Gastrocnemius medialis (tissue), 4 donors: ENCODE measurements at regions not wholly inside any gene's neighbourhood (a gene's known extent, or its start where the extent isn't known, plus 50 kb on each side); places are given as distances from the start of the nearest gene placed in this dataset.

Experiments
- ATAC-seq, 2 donors: fragments of 150-250 bp; one replicate each; pipeline ENCODE4 v1.9.1; 2016
- DNase-seq, 2 donors: peaks; one replicate each; pipeline ENCODE4 v3.0.0-alpha.2; 2019
- H3K27ac ChIP-seq, 4 donors: fragments of 200-600 bp; sonication (generic); 1 replicate in 1 of 4; 2 replicates in 3 of 4; pipeline ENCODE4 v1.5.1; 2016 to 2018; ENCODE audit warnings: mild to moderate bottlenecking in 2 of 4, moderate library complexity in 1 of 4
- H3K27me3 ChIP-seq, 3 donors: fragments of 200-600 bp; sonication (generic) in 2 of 3; 1 replicate in 1 of 3; 2 replicates in 2 of 3; pipeline versions ENCODE4 v1.5.1 to v1.6.0; 2016 to 2019; ENCODE audit warnings: mild to moderate bottlenecking in 1 of 3, moderate library complexity in 1 of 3
- H3K36me3 ChIP-seq, 2 donors: fragments of 200-600 bp; sonication (generic) in 1 of 2; one replicate each; pipeline ENCODE4 v1.5.1; 2017 to 2018
- H3K4me1 ChIP-seq, 2 donors: fragments of 200-600 bp; sonication (generic) in 1 of 2; one replicate each; pipeline ENCODE4 v1.5.1; 2016 to 2017; ENCODE audit warnings: mild to moderate bottlenecking in 2 of 2
- H3K4me3 ChIP-seq, 4 donors: fragments of 200-600 bp; sonication (generic) in 3 of 4; 1 replicate in 1 of 4; 2 replicates in 3 of 4; pipeline ENCODE4 v1.5.1; 2016 to 2019; ENCODE audit warnings: mild to moderate bottlenecking in 2 of 4
- H3K9me3 ChIP-seq, 3 donors: fragments of 200-600 bp; sonication (generic) in 2 of 3; 1 replicate in 1 of 3; 2 replicates in 2 of 3; pipeline ENCODE4 v1.5.1; 2016 to 2019
- POLR2A ChIP-seq, 2 donors: fragments of 450-650 bp; IDR thresholded peaks; one replicate each; pipeline ENCODE4 v1.6.1; 2017; ENCODE audit warnings: antibody characterized with exemption in 2 of 2, mild to moderate bottlenecking in 2 of 2, moderate library complexity in 2 of 2
- in situ Hi-C, 4 donors: fragments of 200-750 bp; cut with MboI; loops; one replicate each; pipeline versions ENCODE4 v1.15.0 to v1.8.0; 2017; ENCODE audit warnings: low sequenced_read_pairs in 4 of 4
- intact Hi-C: fragments of 100-400 bp; cut with DNase I; formaldehyde crosslinking; loops from one replicate; pipeline ENCODE4 v1.15.1; 2023; ENCODE audit warnings: low total_unique reads
- TF ChIP-seq, protein P1 (sequence below), 5 experiments: fragments of 450-650 bp in 3 of 5; fragments of 200-600 bp in 2 of 5; sonication (generic) in 2 of 5; IDR thresholded peaks in 4 of 5; conservative IDR thresholded peaks in 1 of 5; 1 replicate in 4 of 5; 2 replicates in 1 of 5; pipeline ENCODE4 v1.5.1; 2016 to 2019; ENCODE audit warnings: antibody characterized with exemption in 5 of 5, mild to moderate bottlenecking in 3 of 5, moderate library complexity in 3 of 5

DNA sequence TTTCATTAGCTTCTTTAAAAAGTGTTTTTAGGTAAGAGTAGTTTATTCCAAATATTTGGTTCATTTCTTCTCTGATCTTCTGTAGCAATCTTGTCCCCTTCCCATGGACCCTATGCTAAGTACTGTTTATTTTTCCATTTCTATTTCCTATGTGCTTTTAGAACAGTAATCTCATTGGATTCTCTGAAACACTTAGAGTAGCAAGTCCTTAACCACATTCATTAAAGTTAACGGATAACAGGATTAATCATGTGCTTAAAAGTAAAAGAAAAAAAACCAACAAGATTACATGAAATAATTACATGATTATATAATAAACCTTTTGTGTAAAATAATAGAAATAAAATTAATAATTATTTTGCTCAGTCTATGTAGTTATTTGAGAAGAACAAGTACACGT lies 929.7 kb downstream of the C4orf33 start:
- intact Hi-C loops = no loop called here
- DNase-seq (no peak), ATAC-seq (no peak)
- Histone ChIP-seq H3K27ac (no peak overlapping the region), H3K4me3 (no peak overlapping the region), H3K36me3 (no peaks in the 10 kb centered on the region), H3K27me3 (no peaks in the 10 kb centered on the region), H3K4me1 (no peaks in the 10 kb centered on the region), H3K9me3 (no peaks in the 10 kb centered on the region)
- TF ChIP-seq, protein P1, sequence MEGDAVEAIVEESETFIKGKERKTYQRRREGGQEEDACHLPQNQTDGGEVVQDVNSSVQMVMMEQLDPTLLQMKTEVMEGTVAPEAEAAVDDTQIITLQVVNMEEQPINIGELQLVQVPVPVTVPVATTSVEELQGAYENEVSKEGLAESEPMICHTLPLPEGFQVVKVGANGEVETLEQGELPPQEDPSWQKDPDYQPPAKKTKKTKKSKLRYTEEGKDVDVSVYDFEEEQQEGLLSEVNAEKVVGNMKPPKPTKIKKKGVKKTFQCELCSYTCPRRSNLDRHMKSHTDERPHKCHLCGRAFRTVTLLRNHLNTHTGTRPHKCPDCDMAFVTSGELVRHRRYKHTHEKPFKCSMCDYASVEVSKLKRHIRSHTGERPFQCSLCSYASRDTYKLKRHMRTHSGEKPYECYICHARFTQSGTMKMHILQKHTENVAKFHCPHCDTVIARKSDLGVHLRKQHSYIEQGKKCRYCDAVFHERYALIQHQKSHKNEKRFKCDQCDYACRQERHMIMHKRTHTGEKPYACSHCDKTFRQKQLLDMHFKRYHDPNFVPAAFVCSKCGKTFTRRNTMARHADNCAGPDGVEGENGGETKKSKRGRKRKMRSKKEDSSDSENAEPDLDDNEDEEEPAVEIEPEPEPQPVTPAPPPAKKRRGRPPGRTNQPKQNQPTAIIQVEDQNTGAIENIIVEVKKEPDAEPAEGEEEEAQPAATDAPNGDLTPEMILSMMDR (IDR thresholded peaks at IDR 0.05 in 4 of 5, conservative IDR thresholded peaks at IDR 0.05 in 1 of 5) = no peak
- no peak for TF ChIP-seq POLR2A (IDR thresholded peaks at IDR 0.05)
- in situ Hi-C loops = no loop called here

DNA sequence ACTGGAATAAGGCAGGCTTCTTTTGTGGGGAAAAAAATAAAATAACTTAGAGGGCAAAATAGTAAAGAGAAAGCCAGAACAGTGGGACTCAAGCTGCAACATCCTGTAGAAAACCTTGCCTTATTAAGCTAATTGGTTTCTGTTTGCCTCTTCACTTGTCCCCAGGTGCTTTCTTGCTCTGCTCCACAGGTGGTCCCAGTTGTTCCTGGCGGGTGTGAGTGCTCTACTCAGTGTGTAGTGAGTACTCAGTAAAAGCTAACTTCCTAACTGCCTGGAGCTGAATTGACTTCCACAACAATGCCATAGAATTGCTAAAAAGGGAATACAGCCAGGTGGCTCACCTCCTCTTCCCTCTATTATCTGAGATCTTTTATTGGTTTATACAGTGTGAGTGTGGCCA lies 930.2 kb downstream of the C4orf33 start:
- no peaks in the 10 kb centered on the region for H3K27me3 ChIP-seq
- in situ Hi-C loops = no loop called here
- no peak overlapping the region for H3K4me3 ChIP-seq
- H3K27ac ChIP-seq = no peak overlapping the region
- DNase-seq (no peak), ATAC-seq (no peak)
- no peaks in the 10 kb centered on the region for H3K9me3 ChIP-seq
- intact Hi-C loops = no loop called here
- no peaks in the 10 kb centered on the region for H3K4me1 ChIP-seq
- no peak for TF ChIP-seq POLR2A (IDR thresholded peaks at IDR 0.05)
- TF ChIP-seq, protein P1 (IDR thresholded peaks at IDR 0.05 in 4 of 5, conservative IDR thresholded peaks at IDR 0.05 in 1 of 5) = no peak
- H3K36me3 ChIP-seq = no peaks in the 10 kb centered on the region

DNA sequence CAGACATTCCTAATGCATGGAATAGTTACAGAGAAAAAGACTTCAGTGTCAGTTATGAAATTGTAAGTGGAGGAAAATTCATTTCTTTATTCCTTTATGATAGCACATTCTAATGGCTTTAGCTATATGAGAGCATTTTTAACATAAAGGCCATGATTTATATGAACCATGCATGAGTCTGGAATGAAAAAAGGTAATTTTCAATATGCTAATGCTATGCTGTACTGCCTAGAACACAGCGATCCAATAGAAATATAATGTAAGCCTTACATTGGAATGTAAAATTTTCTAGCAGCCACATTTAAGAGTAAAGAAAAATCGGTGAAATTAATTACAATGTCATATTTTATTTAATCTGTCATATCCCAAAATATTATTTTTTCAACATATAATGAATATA lies 932.0 kb downstream of the C4orf33 start:
- no peaks in the 10 kb centered on the region for H3K4me1 ChIP-seq
- intact Hi-C loops = no loop called here
- H3K27me3 ChIP-seq = no peaks in the 10 kb centered on the region
- H3K27ac ChIP-seq = no peak overlapping the region
- TF ChIP-seq, protein P1 (IDR thresholded peaks at IDR 0.05 in 4 of 5, conservative IDR thresholded peaks at IDR 0.05 in 1 of 5) = no peak
- no peak for TF ChIP-seq POLR2A (IDR thresholded peaks at IDR 0.05)
- no peak for ATAC-seq
- H3K36me3 ChIP-seq = no peaks in the 10 kb centered on the region
- H3K4me3 ChIP-seq = no peak overlapping the region
- in situ Hi-C loops = no loop called here
- no peak for DNase-seq
- no peaks in the 10 kb centered on the region for H3K9me3 ChIP-seq

DNA sequence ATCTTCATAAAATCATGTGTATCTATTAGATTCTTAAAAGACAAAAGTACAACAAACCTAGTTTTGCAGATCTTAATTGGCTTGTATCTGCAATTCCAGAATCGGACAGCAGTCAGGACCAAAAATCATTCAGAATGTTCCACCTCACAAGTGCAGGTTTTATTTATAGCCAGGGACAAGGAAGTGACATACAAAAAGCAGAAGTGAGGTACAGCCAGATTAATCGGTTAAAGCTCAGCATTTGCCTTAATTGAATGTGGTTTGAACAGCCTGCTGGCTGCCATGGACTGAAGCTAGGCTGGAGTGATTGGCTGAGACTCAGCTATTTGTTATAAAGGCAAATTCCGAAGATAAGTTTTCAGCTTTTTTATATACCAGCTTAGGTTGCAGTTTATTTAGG lies 932.6 kb downstream of the C4orf33 start:
- Histone ChIP-seq H3K4me1 (no peaks in the 10 kb centered on the region), H3K27me3 (no peaks in the 10 kb centered on the region), H3K4me3 (no peak overlapping the region), H3K27ac (no peak overlapping the region), H3K36me3 (no peaks in the 10 kb centered on the region), H3K9me3 (no peaks in the 10 kb centered on the region)
- DNase-seq = no peak
- no peak for TF ChIP-seq POLR2A (IDR thresholded peaks at IDR 0.05)
- TF ChIP-seq, protein P1 (IDR thresholded peaks at IDR 0.05 in 4 of 5, conservative IDR thresholded peaks at IDR 0.05 in 1 of 5) = no peak
- ATAC-seq = no peak
- intact Hi-C loops (no loop called here), in situ Hi-C loops (no loop called here)

- no peaks in the 10 kb centered on the region for H3K9me3 ChIP-seq
- H3K36me3 ChIP-seq = no peaks in the 10 kb centered on the region
- ATAC-seq (no peak), DNase-seq (no peak)
- H3K4me1 ChIP-seq = no peaks in the 10 kb centered on the region
- no peak overlapping the region for H3K27ac ChIP-seq
- TF ChIP-seq, protein P1 (IDR thresholded peaks at IDR 0.05 in 4 of 5, conservative IDR thresholded peaks at IDR 0.05 in 1 of 5) = no peak
- TF ChIP-seq POLR2A (IDR thresholded peaks at IDR 0.05) = no peak
- no peaks in the 10 kb centered on the region for H3K27me3 ChIP-seq
- no peak overlapping the region for H3K4me3 ChIP-seq
- intact Hi-C loops = no loop called here
- in situ Hi-C loops = no loop called here
These were observed 933.5 kb downstream of the C4orf33 start for GRCh38 chr4:130029442-130029841.
